HCT116 (cell line): ENCODE measurements at regions not wholly inside any gene's neighbourhood (a gene's known extent, or its start where the extent isn't known, plus 50 kb on each side); places are given as distances from the start of the nearest gene placed in this dataset.
"Not testable (repeated sequence)": the region's sequence is repeated elsewhere in the genome, so short reads cannot be mapped to it uniquely, and the experiment has no call there.

Experiments
- ATF3 ChIP-seq: IDR thresholded peaks from 2 replicates; pipeline ENCODE4 v1.6.1; 2012
- EZH2 ChIP-seq: fragments of 200-600 bp; sonication (generic); IDR thresholded peaks from 2 replicates; pipeline ENCODE4 v1.6.1; 2017; ENCODE audit warnings: antibody characterized with exemption, mixed run types
- POLR2A ChIP-seq: IDR thresholded peaks from 2 replicates; pipeline ENCODE4 v1.7.0; 2011; ENCODE audit warnings: borderline replicate concordance; ENCODE audit not compliant: insufficient read depth, insufficient read length; ENCODE audit errors: extremely low read depth
- POLR2AphosphoS5 ChIP-seq: IDR thresholded peaks from 2 replicates; pipeline ENCODE4 v1.6.1; 2011; ENCODE audit warnings: mild to moderate bottlenecking, low read depth, low read length, moderate library complexity
- ZNF274 ChIP-seq: fragments of 200-500 bp; sonication (Bioruptor generic); IDR thresholded peaks from 2 replicates; pipeline ENCODE4 v1.6.1; 2014; ENCODE audit warnings: mild to moderate bottlenecking, low read depth, low read length, inconsistent platforms
- TF ChIP-seq, protein P1 (sequence below), 3 experiments: fragments of 200-600 bp in 1 of 3; sonication (generic) in 1 of 3; IDR thresholded peaks in 2 of 3; conservative IDR thresholded peaks in 1 of 3; 2 replicates each; pipeline ENCODE4 v1.5.1; 2012 to 2017; ENCODE audit warnings: low read depth in 2 of 3, low read length in 2 of 3, antibody characterized with exemption in 1 of 3, borderline replicate concordance in 1 of 3, control low read depth in 1 of 3, mild to moderate bottlenecking in 1 of 3, mixed read lengths in 1 of 3, mixed run types in 1 of 3, moderate library complexity in 1 of 3; ENCODE audit not compliant: insufficient read depth in 1 of 3
- TF ChIP-seq, protein P2 (sequence below): IDR thresholded peaks from 2 replicates; pipeline ENCODE4 v1.6.1; 2011; ENCODE audit warnings: mild to moderate bottlenecking, low read length, moderate library complexity; ENCODE audit not compliant: insufficient replicate concordance; ENCODE audit errors: extremely low read depth

DNA sequence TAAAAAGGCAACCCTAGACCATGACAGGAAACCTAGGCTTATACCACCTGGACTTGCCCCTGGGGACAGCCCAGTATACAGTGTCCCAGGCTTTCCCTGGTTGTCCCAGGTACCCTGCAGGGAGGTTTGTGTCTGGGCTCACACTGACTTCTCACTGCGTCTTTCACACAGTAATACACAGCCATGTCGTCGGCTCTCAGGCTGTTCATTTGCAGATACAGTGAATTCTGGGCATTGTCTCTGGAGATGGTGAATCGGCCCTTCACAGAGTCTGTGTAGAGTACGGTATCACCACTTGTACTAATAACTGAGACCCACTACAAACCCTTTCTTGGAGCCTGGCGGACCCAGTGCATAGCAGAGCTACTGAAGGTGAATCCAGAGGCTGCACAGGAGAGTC is 1116.6 kb downstream of the TMEM121 start:
- TF ChIP-seq POLR2AphosphoS5, POLR2A, ATF3, EZH2, ZNF274: not testable (repeated sequence)
- TF ChIP-seq, protein P1, sequence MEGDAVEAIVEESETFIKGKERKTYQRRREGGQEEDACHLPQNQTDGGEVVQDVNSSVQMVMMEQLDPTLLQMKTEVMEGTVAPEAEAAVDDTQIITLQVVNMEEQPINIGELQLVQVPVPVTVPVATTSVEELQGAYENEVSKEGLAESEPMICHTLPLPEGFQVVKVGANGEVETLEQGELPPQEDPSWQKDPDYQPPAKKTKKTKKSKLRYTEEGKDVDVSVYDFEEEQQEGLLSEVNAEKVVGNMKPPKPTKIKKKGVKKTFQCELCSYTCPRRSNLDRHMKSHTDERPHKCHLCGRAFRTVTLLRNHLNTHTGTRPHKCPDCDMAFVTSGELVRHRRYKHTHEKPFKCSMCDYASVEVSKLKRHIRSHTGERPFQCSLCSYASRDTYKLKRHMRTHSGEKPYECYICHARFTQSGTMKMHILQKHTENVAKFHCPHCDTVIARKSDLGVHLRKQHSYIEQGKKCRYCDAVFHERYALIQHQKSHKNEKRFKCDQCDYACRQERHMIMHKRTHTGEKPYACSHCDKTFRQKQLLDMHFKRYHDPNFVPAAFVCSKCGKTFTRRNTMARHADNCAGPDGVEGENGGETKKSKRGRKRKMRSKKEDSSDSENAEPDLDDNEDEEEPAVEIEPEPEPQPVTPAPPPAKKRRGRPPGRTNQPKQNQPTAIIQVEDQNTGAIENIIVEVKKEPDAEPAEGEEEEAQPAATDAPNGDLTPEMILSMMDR (IDR thresholded peaks at IDR 0.05 in 2 of 3, conservative IDR thresholded peaks at IDR 0.05 in 1 of 3; ENCODE audit: borderline replicate concordance in 1 of 3, insufficient read depth in 1 of 3, low read depth in 2 of 3, low read length in 2 of 3): not testable (repeated sequence)
- TF ChIP-seq, protein P2, sequence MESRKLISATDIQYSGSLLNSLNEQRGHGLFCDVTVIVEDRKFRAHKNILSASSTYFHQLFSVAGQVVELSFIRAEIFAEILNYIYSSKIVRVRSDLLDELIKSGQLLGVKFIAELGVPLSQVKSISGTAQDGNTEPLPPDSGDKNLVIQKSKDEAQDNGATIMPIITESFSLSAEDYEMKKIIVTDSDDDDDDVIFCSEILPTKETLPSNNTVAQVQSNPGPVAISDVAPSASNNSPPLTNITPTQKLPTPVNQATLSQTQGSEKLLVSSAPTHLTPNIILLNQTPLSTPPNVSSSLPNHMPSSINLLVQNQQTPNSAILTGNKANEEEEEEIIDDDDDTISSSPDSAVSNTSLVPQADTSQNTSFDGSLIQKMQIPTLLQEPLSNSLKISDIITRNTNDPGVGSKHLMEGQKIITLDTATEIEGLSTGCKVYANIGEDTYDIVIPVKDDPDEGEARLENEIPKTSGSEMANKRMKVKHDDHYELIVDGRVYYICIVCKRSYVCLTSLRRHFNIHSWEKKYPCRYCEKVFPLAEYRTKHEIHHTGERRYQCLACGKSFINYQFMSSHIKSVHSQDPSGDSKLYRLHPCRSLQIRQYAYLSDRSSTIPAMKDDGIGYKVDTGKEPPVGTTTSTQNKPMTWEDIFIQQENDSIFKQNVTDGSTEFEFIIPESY: not testable (repeated sequence)
